Panc1 (cell line): ENCODE measurements at regions not wholly inside any gene's neighbourhood (a gene's known extent, or its start where the extent isn't known, plus 50 kb on each side); places are given as distances from the start of the nearest gene placed in this dataset.

Experiments used
- ATAC-seq: fragments of 200-7000 bp; cut with Tn5 transposase; 2 replicates; pipeline ENCODE4 v1.9.1; 2020; ENCODE audit warnings: mild to moderate bottlenecking, moderate library complexity
- BruUV-seq: library from RNA; stranded (reverse); fragments of 400-500 nt; replicated peaks from 2 replicates; lab custom pipeline; 2021; lab: Mats Ljungman, UMichigan
- CTCF ChIA-PET: fragments of 300-600 bp; sonication (Branson Sonifier 250); formaldehyde crosslinking; loops from one replicate; lab custom pipeline; 2022; ENCODE audit warnings: antibody characterized with exemption; lab: Charles Lee
- POLR2A ChIA-PET: fragments of 300-600 bp; sonication (Branson Sonifier 250); formaldehyde crosslinking; loops from one replicate; lab custom pipeline; 2022; ENCODE audit warnings: antibody characterized with exemption; lab: Charles Lee
- DNase-seq: peaks from one replicate; pipeline ENCODE4 v3.0.0-alpha.2; 2010; ENCODE audit warnings: low read depth, low spot score
- H3K27ac ChIP-seq: 2 replicates; pipeline ENCODE4 v1.5.1; 2011; ENCODE audit warnings: mild to moderate bottlenecking, low read length, inconsistent platforms
- H3K27me3 ChIP-seq: fragments of 200-500 bp; sonication (Bioruptor generic); 2 replicates; pipeline ENCODE4 v1.6.0; 2014; ENCODE audit warnings: low read length, inconsistent platforms; ENCODE audit not compliant: control insufficient read depth, insufficient read depth
- H3K36me3 ChIP-seq: fragments of 200-500 bp; sonication (Bioruptor generic); 2 replicates; pipeline ENCODE4 v1.5.1; 2014; ENCODE audit warnings: inconsistent platforms, mild to moderate bottlenecking, low read length, moderate library complexity; ENCODE audit not compliant: control insufficient read depth, insufficient read depth
- H3K4me1 ChIP-seq: 2 replicates; pipeline ENCODE4 v1.5.1; 2011; ENCODE audit warnings: inconsistent platforms, mild to moderate bottlenecking, low read length, moderate library complexity; ENCODE audit not compliant: control insufficient read depth, insufficient read depth
- H3K4me3 ChIP-seq, 2 experiments: 2 replicates each; pipeline ENCODE4 v1.5.1; 2011 to 2012; ENCODE audit warnings: low read depth in 2 of 2, low read length in 2 of 2, mild to moderate bottlenecking in 2 of 2, inconsistent platforms in 1 of 2, moderate library complexity in 1 of 2
- H3K9me3 ChIP-seq: fragments of 200-500 bp; sonication (Bioruptor generic); 2 replicates; pipeline ENCODE4 v1.5.1; 2014; ENCODE audit warnings: low read depth, mild to moderate bottlenecking, inconsistent platforms, low read length, moderate library complexity; ENCODE audit not compliant: control insufficient read depth, insufficient read depth
- CTCF ChIP-seq: fragments of 450-650 bp; IDR thresholded peaks from 2 replicates; pipeline ENCODE4 v1.5.1; 2017; ENCODE audit warnings: mild to moderate bottlenecking
- POLR2AphosphoS5 ChIP-seq: IDR thresholded peaks from 2 replicates; pipeline ENCODE4 v1.6.1; 2012; ENCODE audit warnings: mild to moderate bottlenecking, low read depth, low read length, moderate library complexity
- REST ChIP-seq, 2 experiments: IDR thresholded peaks; 2 replicates each; pipeline ENCODE4 v1.6.1; 2011 to 2012; ENCODE audit warnings: low read depth in 2 of 2, control low read depth in 1 of 2, low read length in 1 of 2, mild to moderate bottlenecking in 1 of 2, moderate library complexity in 1 of 2; ENCODE audit not compliant: insufficient read depth in 1 of 2
- SIN3A ChIP-seq: IDR thresholded peaks from 2 replicates; pipeline ENCODE4 v1.6.1; 2012; ENCODE audit warnings: low read depth, mild to moderate bottlenecking, low read length, moderate library complexity, borderline replicate concordance; ENCODE audit not compliant: insufficient read depth
- TCF7L2 ChIP-seq: IDR thresholded peaks from 2 replicates; pipeline ENCODE4 v1.6.1; 2011; ENCODE audit warnings: mild to moderate bottlenecking, low read depth, low read length, inconsistent platforms
- in situ Hi-C: cut with HindIII; loops from 2 replicates; pipeline ENCODE4 v1.10.0; 2016; ENCODE audit warnings: low sequenced_read_pairs, low pct_unique_long_range_greater_than_20kb
- intact Hi-C: fragments of 100-400 bp; cut with micrococcal nuclease; formaldehyde crosslinking; loops from one replicate; pipeline ENCODE4 v1.10.0; 2022; ENCODE audit not compliant: unreplicated experiment

- H3K27ac ChIP-seq: no peak overlapping the region
- no peak overlapping the region for H3K4me3 ChIP-seq
- intact Hi-C loops: no loop called here
- TF ChIP-seq REST (IDR thresholded peaks at IDR 0.05; ENCODE audit: insufficient read depth in 1 of 2, low read depth in 2 of 2, low read length in 1 of 2) (no peak), CTCF (no peak), SIN3A (no peak), POLR2AphosphoS5 (no peak), TCF7L2 (no peak)
- H3K27me3 ChIP-seq: no peaks in the 10 kb centered on the region
- BruUV-seq: no TSS peak
- ChIA-PET CTCF (no interaction called here), POLR2A (no interaction called here)
- ATAC-seq: no peak
- in situ Hi-C loops: no loop called here
- H3K36me3 ChIP-seq: no peaks in the 10 kb centered on the region
- no peak for DNase-seq
- no peaks in the 10 kb centered on the region for H3K4me1 ChIP-seq
- H3K9me3 ChIP-seq: no peaks in the 10 kb centered on the region
These were observed 287.5 kb downstream of the ELAVL2 start for GRCh38 chr9:23538461-23539003.

GRCh38 chr9:23539311-23539710 lies 286.7 kb downstream of the ELAVL2 start:
- intact Hi-C loops (no loop called here), in situ Hi-C loops (no loop called here)
- ChIA-PET POLR2A (no interaction called here), CTCF (no interaction called here)
- TF ChIP-seq CTCF (no peak), POLR2AphosphoS5 (no peak), SIN3A (no peak), TCF7L2 (no peak), REST (IDR thresholded peaks at IDR 0.05; ENCODE audit: insufficient read depth in 1 of 2, low read depth in 2 of 2, low read length in 1 of 2) (no peak)
- H3K36me3 ChIP-seq: no peaks in the 10 kb centered on the region
- no peak overlapping the region for H3K27ac ChIP-seq
- DNase-seq (no peak), ATAC-seq (no peak)
- no TSS peak for BruUV-seq
- no peaks in the 10 kb centered on the region for H3K4me1 ChIP-seq
- H3K27me3 ChIP-seq: no peaks in the 10 kb centered on the region
- H3K9me3 ChIP-seq: no peaks in the 10 kb centered on the region
- no peak overlapping the region for H3K4me3 ChIP-seq
